ENCODE measurements at regions not wholly inside any gene's neighbourhood (a gene's known extent, or its start where the extent isn't known, plus 50 kb on each side); places are given as distances from the start of the nearest gene placed in this dataset.

DNA sequence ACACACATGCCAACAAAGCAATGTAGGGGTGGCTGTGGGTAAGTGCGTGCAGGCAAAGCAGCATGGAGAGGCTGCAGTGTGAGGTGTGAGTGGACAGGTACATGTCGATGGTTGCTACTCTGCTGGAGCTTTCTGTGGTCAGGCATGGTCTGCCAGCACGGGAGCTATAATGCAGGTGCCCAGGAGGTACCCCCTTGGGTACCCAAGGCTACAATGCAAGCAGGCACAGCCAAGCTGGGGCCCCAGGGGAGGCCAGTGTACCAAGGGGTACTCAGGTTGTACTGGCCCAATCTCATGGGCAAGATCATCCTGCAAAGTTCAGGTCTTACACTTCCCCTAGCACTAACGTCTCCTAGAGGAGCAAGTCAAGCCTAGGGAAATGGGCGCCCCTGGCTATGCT lies 58.4 kb upstream of the IRAK1BP1 start:
- Histone ChIP-seq H3K9me2 (ENCODE audit: insufficient read depth) (no peaks in the 10 kb centered on the region), H3K4me1 (ENCODE audit: insufficient read depth) (no peaks in the 10 kb centered on the region), H3K27me3 (ENCODE audit: insufficient read depth) (no peaks in the 10 kb centered on the region), H3K36me3 (ENCODE audit: insufficient read depth) (no peaks in the 10 kb centered on the region), H3K4me3 (no peak overlapping the region), H3F3A (replicated peaks; ENCODE audit: low read depth) (no peaks in the 10 kb centered on the region), H3K4me2 (no peak overlapping the region), H3K27ac (ENCODE audit: low read depth) (no peak overlapping the region), H3K79me2 (replicated peaks; ENCODE audit: insufficient read depth) (no peaks in the 10 kb centered on the region), H2AFZ (no peak overlapping the region), H4K20me1 (replicated peaks; ENCODE audit: insufficient read depth) (no peaks in the 10 kb centered on the region)
- H3K4me1 Mint-ChIP-seq: no peaks in the 10 kb centered on the region
- no peak overlapping the region for H3K27ac Mint-ChIP-seq
- no peak for DNase-seq (ENCODE audit: low spot score)
- no peak for ATAC-seq
- TF ChIP-seq NANOG (IDR thresholded peaks at IDR 0.05; ENCODE audit: borderline replicate concordance): no peak
- TF ChIP-seq POLR2AphosphoS5 (IDR thresholded peaks at IDR 0.05; ENCODE audit: low read depth): no peak
- no peak for TF ChIP-seq EZH2phosphoT487 (IDR thresholded peaks at IDR 0.05; ENCODE audit: unreplicated experiment)
- TF ChIP-seq, protein P1, sequence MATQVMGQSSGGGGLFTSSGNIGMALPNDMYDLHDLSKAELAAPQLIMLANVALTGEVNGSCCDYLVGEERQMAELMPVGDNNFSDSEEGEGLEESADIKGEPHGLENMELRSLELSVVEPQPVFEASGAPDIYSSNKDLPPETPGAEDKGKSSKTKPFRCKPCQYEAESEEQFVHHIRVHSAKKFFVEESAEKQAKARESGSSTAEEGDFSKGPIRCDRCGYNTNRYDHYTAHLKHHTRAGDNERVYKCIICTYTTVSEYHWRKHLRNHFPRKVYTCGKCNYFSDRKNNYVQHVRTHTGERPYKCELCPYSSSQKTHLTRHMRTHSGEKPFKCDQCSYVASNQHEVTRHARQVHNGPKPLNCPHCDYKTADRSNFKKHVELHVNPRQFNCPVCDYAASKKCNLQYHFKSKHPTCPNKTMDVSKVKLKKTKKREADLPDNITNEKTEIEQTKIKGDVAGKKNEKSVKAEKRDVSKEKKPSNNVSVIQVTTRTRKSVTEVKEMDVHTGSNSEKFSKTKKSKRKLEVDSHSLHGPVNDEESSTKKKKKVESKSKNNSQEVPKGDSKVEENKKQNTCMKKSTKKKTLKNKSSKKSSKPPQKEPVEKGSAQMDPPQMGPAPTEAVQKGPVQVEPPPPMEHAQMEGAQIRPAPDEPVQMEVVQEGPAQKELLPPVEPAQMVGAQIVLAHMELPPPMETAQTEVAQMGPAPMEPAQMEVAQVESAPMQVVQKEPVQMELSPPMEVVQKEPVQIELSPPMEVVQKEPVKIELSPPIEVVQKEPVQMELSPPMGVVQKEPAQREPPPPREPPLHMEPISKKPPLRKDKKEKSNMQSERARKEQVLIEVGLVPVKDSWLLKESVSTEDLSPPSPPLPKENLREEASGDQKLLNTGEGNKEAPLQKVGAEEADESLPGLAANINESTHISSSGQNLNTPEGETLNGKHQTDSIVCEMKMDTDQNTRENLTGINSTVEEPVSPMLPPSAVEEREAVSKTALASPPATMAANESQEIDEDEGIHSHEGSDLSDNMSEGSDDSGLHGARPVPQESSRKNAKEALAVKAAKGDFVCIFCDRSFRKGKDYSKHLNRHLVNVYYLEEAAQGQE (IDR thresholded peaks at IDR 0.05; ENCODE audit: unreplicated experiment): no peak
- TF ChIP-seq, protein P2, sequence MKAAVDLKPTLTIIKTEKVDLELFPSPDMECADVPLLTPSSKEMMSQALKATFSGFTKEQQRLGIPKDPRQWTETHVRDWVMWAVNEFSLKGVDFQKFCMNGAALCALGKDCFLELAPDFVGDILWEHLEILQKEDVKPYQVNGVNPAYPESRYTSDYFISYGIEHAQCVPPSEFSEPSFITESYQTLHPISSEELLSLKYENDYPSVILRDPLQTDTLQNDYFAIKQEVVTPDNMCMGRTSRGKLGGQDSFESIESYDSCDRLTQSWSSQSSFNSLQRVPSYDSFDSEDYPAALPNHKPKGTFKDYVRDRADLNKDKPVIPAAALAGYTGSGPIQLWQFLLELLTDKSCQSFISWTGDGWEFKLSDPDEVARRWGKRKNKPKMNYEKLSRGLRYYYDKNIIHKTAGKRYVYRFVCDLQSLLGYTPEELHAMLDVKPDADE (IDR thresholded peaks at IDR 0.05): no peak
- TF ChIP-seq, protein P3, sequence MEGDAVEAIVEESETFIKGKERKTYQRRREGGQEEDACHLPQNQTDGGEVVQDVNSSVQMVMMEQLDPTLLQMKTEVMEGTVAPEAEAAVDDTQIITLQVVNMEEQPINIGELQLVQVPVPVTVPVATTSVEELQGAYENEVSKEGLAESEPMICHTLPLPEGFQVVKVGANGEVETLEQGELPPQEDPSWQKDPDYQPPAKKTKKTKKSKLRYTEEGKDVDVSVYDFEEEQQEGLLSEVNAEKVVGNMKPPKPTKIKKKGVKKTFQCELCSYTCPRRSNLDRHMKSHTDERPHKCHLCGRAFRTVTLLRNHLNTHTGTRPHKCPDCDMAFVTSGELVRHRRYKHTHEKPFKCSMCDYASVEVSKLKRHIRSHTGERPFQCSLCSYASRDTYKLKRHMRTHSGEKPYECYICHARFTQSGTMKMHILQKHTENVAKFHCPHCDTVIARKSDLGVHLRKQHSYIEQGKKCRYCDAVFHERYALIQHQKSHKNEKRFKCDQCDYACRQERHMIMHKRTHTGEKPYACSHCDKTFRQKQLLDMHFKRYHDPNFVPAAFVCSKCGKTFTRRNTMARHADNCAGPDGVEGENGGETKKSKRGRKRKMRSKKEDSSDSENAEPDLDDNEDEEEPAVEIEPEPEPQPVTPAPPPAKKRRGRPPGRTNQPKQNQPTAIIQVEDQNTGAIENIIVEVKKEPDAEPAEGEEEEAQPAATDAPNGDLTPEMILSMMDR (conservative IDR thresholded peaks at IDR 0.05; ENCODE audit: low read depth in 2 of 2): no peak
- H3K4me3 Mint-ChIP-seq: no peak overlapping the region
- no peaks in the 10 kb centered on the region for H3K36me3 Mint-ChIP-seq (ENCODE audit: low read depth)
- H3K9me3 Mint-ChIP-seq: no peaks in the 10 kb centered on the region
- H3K27me3 Mint-ChIP-seq (ENCODE audit: insufficient read depth, low read depth, poor library complexity): no peaks in the 10 kb centered on the region

DNA sequence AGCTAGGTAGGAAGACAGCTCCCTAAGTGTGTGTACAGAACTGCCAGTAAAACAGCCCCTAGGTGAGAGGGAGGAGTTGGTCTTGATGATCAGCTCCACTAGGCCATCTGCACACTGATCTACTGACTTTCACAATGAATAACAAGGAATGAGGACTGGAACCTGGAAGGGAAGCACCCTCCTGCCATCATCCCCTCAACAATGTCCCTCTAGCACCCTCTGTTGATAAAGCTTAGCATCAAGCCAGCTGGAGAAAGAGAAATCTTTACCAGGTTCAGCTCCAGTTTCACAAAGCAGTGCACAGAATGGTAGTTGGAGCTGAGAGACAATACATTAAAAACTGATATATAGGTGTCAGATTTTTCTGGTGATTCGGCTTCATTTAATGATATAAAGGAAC lies 57.2 kb upstream of the IRAK1BP1 start:
- Histone ChIP-seq H3K27me3 (ENCODE audit: insufficient read depth) (no peaks in the 10 kb centered on the region), H3K4me2 (no peak overlapping the region), H2AFZ (no peak overlapping the region), H3K79me2 (replicated peaks; ENCODE audit: insufficient read depth) (no peaks in the 10 kb centered on the region), H4K20me1 (replicated peaks; ENCODE audit: insufficient read depth) (no peaks in the 10 kb centered on the region), H3F3A (replicated peaks; ENCODE audit: low read depth) (no peaks in the 10 kb centered on the region), H3K9me2 (ENCODE audit: insufficient read depth) (no peaks in the 10 kb centered on the region), H3K4me3 (no peak overlapping the region), H3K27ac (ENCODE audit: low read depth) (no peak overlapping the region), H3K4me1 (ENCODE audit: insufficient read depth) (no peaks in the 10 kb centered on the region), H3K36me3 (ENCODE audit: insufficient read depth) (no peaks in the 10 kb centered on the region)
- no peaks in the 10 kb centered on the region for H3K9me3 Mint-ChIP-seq
- DNase-seq (ENCODE audit: low spot score): peak; percentile 82
- H3K27me3 Mint-ChIP-seq (ENCODE audit: insufficient read depth, low read depth, poor library complexity): peaks cover 3% of the 10 kb centered on the region
- peak; percentile 96 for ATAC-seq
- H3K4me1 Mint-ChIP-seq: no peaks in the 10 kb centered on the region
- no peaks in the 10 kb centered on the region for H3K36me3 Mint-ChIP-seq (ENCODE audit: low read depth)
- H3K27ac Mint-ChIP-seq: no peak overlapping the region
- no peak overlapping the region for H3K4me3 Mint-ChIP-seq
- TF ChIP-seq, protein P1 (IDR thresholded peaks at IDR 0.05; ENCODE audit: unreplicated experiment): no peak
- TF ChIP-seq, protein P3 (conservative IDR thresholded peaks at IDR 0.05; ENCODE audit: low read depth in 2 of 2): peak; percentile 76 to 95
- no peak for TF ChIP-seq EZH2 (IDR thresholded peaks at IDR 0.05; ENCODE audit: low read depth, unreplicated experiment)

Data from GM23338 (cell line).